HG03439 (cell line): ENCODE measurements at regions not wholly inside any gene's neighbourhood (a gene's known extent, or its start where the extent isn't known, plus 50 kb on each side); places are given as distances from the start of the nearest gene placed in this dataset.
"Not testable (repeated sequence)": the region's sequence is repeated elsewhere in the genome, so short reads cannot be mapped to it uniquely, and the experiment has no call there.

Experiments
- ATAC-seq: cut with Tn5 transposase; IDR thresholded peaks from one replicate; pipeline ENCODE4 v1.9.1; 2021; ENCODE audit warnings: mild to moderate bottlenecking, moderate library complexity; ENCODE audit not compliant: unreplicated experiment

DNA sequence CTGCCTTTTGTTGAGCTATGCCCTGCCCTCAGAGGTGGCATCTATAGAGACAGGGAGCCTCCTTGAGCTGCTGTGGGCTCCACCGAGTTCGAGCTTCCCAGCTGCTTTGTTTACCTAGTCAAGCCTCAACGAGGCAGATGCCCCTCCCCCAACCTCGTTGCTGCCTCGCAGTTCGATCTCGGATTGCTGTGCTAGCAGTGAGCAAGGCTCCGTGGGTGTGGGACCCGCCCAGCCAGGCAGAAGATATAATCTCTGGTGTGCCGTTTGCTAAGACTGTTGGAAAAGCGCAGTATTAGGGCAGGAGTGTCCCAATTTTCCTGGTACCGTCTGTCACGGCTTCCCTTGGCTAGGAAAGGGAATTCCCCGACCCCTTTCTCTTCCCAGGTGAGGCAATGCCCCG is 88.4 kb upstream of the CDK6 start:
- ATAC-seq: no peak

- no peak for ATAC-seq
Observed at GRCh38 chr7:92917230-92917629, 80.9 kb upstream of the CDK6 start.

DNA sequence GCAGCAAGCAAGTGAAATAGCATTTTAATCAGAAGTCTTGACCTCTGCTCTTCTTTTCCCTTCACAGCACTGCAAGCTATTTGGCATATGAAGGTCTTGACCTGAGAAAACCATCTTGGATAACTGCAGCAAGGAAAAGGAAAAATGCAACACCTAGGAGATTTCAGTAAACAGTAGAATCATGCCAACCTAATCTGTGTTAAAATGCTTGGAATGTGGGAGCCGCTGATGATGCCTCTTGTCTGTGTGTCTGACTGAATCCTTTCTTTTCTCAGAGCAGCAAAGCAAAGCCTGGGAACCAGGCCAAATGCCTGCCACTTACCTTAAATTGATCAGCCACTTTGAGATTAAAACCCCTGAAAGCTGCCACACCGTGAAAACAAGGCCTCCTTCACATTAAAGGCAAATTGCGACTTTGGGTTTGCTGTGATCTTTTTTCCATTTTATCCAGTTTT is 80.4 kb upstream of the CDK6 start:
- ATAC-seq: no peak

DNA sequence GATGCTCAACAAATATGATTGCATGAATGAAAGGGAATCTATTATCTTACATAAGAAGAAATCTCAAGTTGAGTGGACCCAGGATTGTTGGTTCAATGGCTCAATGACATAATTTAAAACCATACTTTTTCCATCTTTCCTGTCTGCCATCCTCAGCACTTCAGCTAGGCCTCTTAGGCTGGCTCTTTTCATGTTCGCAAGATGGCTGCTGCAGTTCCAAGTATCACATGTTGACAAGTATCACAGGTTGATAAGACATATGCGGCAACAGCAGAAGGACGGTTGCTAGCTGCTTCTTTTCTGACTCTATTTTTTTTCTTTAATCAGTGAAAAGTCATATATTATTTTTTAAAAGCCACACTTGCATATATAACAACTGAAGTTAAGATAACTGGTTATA is 79.0 kb upstream of the CDK6 start:
- ATAC-seq: no peak

GRCh38 chr7:92914645-92915044 is 78.3 kb upstream of the CDK6 start:
- ATAC-seq: no peak

DNA sequence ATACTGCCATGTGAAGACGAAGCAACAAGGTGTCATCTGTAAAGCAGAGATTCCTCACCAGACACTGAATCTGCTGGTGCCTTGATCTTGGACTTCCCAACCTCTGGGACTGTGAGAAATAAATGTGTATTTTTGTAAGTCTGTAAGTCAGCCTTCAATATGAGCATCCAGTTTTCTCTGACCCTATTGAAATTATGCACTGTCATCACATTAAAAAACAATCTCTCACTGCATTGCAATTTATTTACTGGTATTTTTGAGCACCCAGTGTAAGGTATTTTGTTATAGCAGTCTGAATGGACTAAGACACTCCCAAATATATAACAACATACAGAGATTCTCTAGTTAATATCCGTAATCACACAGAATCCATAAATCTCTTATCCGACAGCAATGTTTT is 77.5 kb upstream of the CDK6 start:
- no peak for ATAC-seq

DNA sequence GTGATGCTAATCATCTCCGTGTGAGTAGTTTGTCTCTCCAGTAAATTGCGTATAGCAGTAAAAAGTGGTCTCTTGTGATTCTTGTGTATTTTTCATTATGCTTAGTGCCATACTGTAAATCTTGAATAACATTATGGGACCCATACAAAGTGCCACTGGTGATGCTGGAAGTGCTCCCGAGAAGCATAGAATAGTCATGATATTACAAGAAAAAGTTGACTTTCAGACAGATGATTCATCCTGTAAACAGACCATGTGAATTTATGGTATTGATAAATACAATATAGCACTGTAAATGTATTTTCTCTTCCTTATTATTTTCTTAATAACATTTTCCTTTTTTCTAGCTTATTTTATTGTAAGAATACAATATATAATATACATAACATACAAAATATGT is 74.6 kb upstream of the CDK6 start:
- ATAC-seq: no peak

- no peak for ATAC-seq
Observed at GRCh38 chr7:92909686-92910475, 73.5 kb upstream of the CDK6 start.

GRCh38 chr7:92904244-92905131 is 68.1 kb upstream of the CDK6 start:
- peak; percentile 95 for ATAC-seq

DNA sequence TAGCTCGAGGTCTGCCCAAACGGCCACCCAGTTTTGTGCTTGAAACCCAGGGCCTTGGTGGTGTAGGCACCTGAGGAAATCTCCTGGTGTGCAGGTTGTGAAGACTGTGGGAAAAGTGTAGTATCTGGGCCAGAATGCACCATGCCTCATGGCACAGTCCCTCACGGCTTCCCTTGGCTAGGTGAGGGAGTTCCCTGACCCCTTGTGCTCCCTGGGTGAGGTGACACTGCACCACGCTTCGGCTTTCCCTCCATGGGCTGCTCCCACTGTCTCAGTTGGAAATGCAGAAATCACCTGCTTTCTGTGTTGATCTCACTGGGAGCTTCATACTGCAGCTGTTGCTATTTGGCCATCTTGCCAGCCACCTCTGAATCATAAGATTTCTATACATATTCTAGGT is 62.4 kb upstream of the CDK6 start:
- no peak for ATAC-seq

DNA sequence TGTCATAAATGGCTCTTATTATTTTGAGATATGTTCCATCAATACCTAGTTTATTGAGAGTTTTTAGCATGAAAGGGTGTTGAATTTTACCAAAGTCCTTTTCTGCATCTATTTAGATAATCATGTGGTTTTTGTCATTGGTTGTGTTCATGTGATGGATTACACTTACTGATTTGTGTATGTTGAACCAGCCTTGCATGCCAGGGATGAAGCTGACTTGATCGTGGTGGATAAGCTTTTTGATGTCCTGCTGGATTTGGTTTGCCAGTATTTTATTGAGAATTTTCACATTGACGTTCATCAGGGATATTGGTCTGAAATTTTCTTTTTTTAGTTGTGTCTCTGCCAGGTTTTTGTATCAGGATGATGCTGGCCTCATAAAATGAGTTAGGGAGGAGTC is 58.5 kb upstream of the CDK6 start:
- not testable (repeated sequence) for ATAC-seq

GRCh38 chr7:92889081-92889480 is 52.7 kb upstream of the CDK6 start:
- ATAC-seq: no peak
